ENCODE measurements at regions not wholly inside any gene's neighbourhood (a gene's known extent, or its start where the extent isn't known, plus 50 kb on each side); places are given as distances from the start of the nearest gene placed in this dataset.

GRCh38 chr4:185925910-185926360 is 113.9 kb upstream of the SORBS2 start:
- no peak for TF ChIP-seq CTCF (conservative IDR thresholded peaks at IDR 0.05 in 1 of 2, IDR thresholded peaks at IDR 0.05 in 1 of 2; ENCODE audit: low read depth in 1 of 2, low read length in 2 of 2)
- no peak for TF ChIP-seq EZH2 (IDR thresholded peaks at IDR 0.05; ENCODE audit: low read length, missing control alignments)

Measured in fibroblast of lung (primary cell).